ENCODE measurements at regions not wholly inside any gene's neighbourhood (a gene's known extent, or its start where the extent isn't known, plus 50 kb on each side); places are given as distances from the start of the nearest gene placed in this dataset.

DNA sequence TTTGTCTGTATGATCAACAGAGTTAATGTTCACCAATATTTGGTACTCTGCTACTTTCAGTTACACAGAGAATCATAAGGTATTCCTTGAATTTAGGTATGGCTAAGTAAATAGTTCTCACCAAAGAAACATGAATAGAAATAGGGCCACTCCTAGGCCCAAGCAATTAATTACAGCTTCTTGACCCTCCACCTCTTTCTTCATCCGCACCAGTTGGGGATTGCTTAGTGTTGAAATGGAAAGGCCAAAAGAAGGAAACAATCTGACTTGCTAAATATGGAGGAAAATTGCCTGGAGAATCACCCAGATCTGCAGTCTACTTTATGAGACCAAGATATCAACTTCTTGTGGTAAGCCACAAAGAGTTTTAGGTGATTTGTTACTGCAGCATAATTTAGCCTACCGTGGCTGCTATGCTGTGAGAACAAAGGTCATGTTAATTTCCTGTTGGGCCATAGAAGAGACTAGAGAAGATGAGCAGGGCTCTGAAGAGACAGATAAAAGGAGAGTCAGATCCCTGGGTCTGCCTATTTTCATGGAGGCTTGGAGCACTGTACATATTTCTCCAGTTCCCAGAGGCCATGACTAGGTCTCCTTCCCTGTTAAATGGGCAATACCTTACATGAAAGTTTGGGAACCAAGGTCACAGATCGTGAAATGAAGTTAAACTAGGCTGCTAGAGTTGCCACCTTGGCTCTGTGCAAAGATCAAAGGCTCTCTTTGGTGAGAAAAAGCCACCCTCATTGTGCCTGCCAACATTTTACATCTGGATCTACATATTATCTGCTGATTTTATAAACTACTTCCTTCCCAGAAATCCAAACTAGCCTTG lies 93.3 kb upstream of the GDF10 start:
- Histone ChIP-seq H3K4me3 (ENCODE audit: low read depth in 1 of 2, low read length in 2 of 2) (no peak overlapping the region), H3K27me3 (ENCODE audit: control insufficient read depth in 1 of 2, insufficient read depth in 2 of 2, low read length in 2 of 2) (no peaks in the 10 kb centered on the region), H3K4me1 (ENCODE audit: insufficient read depth, low read length) (no peaks in the 10 kb centered on the region), H3K9me3 (ENCODE audit: low read length) (no peaks in the 10 kb centered on the region), H3K36me3 (ENCODE audit: insufficient read depth, low read length) (no peaks in the 10 kb centered on the region), H3K27ac (ENCODE audit: low read depth, low read length) (no peak overlapping the region), H3K9ac (ENCODE audit: low read length) (no peak overlapping the region)

DNA sequence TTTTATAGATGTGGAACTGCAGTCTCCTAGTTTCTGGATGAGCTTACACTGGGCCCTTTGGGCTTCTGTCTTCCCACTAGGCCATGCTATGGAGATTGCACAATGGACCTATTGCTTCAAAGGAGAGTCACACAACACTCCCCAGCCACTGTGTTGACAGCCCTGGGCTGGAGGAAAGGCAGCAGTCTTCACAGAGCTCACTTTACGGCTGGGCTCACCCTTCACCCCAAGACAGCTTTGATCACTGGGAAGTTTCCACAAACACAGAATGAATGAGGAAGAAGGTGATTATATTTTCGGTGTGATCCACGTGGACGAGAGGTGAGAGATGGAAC lies 92.7 kb upstream of the GDF10 start:
- Histone ChIP-seq H3K9me3 (ENCODE audit: low read length) (no peaks in the 10 kb centered on the region), H3K4me3 (ENCODE audit: low read depth in 1 of 2, low read length in 2 of 2) (no peak overlapping the region), H3K27me3 (ENCODE audit: control insufficient read depth in 1 of 2, insufficient read depth in 2 of 2, low read length in 2 of 2) (no peaks in the 10 kb centered on the region), H3K4me1 (ENCODE audit: insufficient read depth, low read length) (no peaks in the 10 kb centered on the region), H3K9ac (ENCODE audit: low read length) (no peak overlapping the region), H3K27ac (ENCODE audit: low read depth, low read length) (no peak overlapping the region), H3K36me3 (ENCODE audit: insufficient read depth, low read length) (no peaks in the 10 kb centered on the region)

DNA sequence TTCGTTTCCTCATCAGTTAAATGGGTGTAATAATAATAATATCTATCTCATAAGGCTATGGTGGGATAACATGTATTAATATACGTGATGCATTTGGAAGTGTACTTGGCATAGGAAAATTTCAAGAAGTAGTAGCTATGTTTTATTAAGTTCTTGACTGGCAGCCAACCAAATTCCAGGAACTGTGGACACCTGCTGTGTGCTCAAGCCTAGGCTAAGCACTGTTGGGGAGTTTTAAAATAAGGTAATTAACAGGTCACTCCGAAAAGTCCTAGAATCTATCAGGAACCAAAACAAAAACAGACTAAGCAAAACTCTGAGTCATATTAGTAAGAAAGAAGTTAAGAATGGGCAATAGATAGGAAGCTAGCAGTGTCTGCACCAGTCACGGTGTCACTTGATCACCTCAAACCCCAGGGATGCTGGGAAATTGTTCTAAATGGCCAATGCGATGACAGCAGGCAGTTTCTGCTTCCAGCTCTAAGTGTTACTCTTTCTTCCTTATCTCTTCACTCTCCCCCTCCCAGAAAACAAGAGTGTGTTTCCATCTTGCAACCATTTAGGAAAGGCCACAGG lies 92.0 kb upstream of the GDF10 start:
- no peaks in the 10 kb centered on the region for H3K27me3 ChIP-seq (ENCODE audit: control insufficient read depth in 1 of 2, insufficient read depth in 2 of 2, low read length in 2 of 2)
- H3K4me1 ChIP-seq (ENCODE audit: insufficient read depth, low read length): no peaks in the 10 kb centered on the region
- H3K4me3 ChIP-seq (ENCODE audit: low read depth in 1 of 2, low read length in 2 of 2): no peak overlapping the region
- H3K27ac ChIP-seq (ENCODE audit: low read depth, low read length): no peak overlapping the region
- no peaks in the 10 kb centered on the region for H3K9me3 ChIP-seq (ENCODE audit: low read length)
- no peak overlapping the region for H3K9ac ChIP-seq (ENCODE audit: low read length)
- no peaks in the 10 kb centered on the region for H3K36me3 ChIP-seq (ENCODE audit: insufficient read depth, low read length)

DNA sequence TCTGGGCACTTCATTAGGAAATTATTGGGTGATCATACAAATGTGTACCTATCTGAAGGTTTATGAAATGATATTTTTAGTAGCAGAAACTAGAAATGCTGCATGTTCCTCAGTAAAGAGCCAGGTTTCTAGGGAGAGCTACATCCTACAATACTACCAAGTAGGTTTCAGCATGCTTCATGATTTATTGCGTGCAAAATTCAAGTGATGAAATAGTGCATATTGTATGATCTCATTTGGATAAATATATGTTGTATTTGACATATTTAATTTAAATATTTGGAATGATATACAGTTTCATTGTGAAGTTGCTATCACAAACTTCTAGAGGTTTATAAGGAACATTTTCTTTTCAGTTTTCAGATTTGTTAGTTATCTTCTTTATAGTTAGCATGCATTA lies 90.5 kb upstream of the GDF10 start:
- Histone ChIP-seq H3K27me3 (ENCODE audit: control insufficient read depth in 1 of 2, insufficient read depth in 2 of 2, low read length in 2 of 2) (no peaks in the 10 kb centered on the region), H3K4me1 (ENCODE audit: insufficient read depth, low read length) (no peaks in the 10 kb centered on the region), H3K36me3 (ENCODE audit: insufficient read depth, low read length) (no peaks in the 10 kb centered on the region), H3K9me3 (ENCODE audit: low read length) (no peaks in the 10 kb centered on the region), H3K4me3 (ENCODE audit: low read depth in 1 of 2, low read length in 2 of 2) (no peak overlapping the region), H3K9ac (ENCODE audit: low read length) (no peak overlapping the region), H3K27ac (ENCODE audit: low read depth, low read length) (no peak overlapping the region)

DNA sequence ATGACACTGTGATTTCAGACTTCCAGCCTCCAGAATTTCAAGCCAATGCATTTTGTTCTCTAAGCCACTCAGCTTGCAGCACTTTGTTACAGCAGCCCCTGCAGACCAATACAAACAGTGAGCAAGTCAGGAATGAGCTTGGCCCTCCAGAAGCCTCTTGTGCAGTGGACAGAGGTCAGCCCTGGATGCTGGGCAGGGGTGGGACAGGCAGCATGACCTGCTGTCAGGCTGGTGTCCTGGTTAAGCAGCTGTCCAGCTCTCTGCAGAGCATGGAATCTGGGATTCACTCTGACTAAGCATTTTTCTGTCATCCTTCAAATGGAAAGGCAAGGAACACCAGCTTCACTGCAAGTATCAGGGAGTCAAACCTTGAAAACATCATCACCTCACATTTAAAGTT lies 85.5 kb upstream of the GDF10 start:
- Histone ChIP-seq H3K9ac (ENCODE audit: low read length) (no peak overlapping the region), H3K27me3 (ENCODE audit: control insufficient read depth in 1 of 2, insufficient read depth in 2 of 2, low read length in 2 of 2) (no peaks in the 10 kb centered on the region), H3K4me1 (ENCODE audit: insufficient read depth, low read length) (no peaks in the 10 kb centered on the region), H3K36me3 (ENCODE audit: insufficient read depth, low read length) (no peaks in the 10 kb centered on the region), H3K9me3 (ENCODE audit: low read length) (no peaks in the 10 kb centered on the region), H3K27ac (ENCODE audit: low read depth, low read length) (no peak overlapping the region), H3K4me3 (ENCODE audit: low read depth in 1 of 2, low read length in 2 of 2) (no peak overlapping the region)

DNA sequence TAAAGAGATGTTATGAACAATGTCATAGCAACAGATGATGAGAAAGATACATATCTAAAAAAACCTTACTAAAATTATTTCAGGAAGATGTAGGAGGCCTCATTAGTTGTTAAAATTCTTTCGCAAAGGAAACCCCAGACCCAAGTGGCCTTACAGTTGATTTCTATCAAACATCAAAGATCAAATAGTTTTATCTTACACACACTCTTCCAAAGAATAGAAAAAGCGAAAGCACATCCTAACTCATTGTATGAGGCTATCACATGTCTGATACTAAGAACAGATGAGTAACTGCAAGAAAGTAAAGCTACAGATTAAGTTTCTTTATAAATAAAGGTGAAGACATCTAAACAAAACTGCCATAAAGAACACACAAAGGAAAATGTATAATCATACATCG lies 82.9 kb upstream of the GDF10 start:
- no peaks in the 10 kb centered on the region for H3K4me1 ChIP-seq (ENCODE audit: insufficient read depth, low read length)
- H3K4me3 ChIP-seq (ENCODE audit: low read depth in 1 of 2, low read length in 2 of 2): no peak overlapping the region
- H3K9me3 ChIP-seq (ENCODE audit: low read length): no peaks in the 10 kb centered on the region
- H3K36me3 ChIP-seq (ENCODE audit: insufficient read depth, low read length): no peaks in the 10 kb centered on the region
- no peak overlapping the region for H3K27ac ChIP-seq (ENCODE audit: low read depth, low read length)
- no peak overlapping the region for H3K9ac ChIP-seq (ENCODE audit: low read length)
- no peaks in the 10 kb centered on the region for H3K27me3 ChIP-seq (ENCODE audit: control insufficient read depth in 1 of 2, insufficient read depth in 2 of 2, low read length in 2 of 2)

DNA sequence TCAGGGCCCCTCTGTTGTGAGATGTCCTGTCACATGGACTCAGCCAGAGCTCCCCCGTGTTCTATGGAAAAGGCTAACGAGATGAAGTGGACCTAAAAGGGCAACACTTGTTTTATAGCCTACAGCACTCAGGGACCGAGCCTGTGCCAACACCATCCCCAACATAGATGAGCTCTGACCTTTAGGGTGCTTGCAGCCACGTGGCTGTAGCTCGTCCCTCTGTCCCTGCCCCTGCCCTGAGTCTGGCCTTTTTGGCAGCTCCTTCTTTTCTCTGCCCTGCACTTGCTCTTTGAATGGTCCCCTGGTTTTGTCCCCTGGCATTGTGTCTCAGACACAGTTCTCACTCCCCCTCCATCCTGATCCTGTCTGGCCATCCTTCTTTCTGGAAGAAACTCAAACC lies 81.2 kb upstream of the GDF10 start:
- Histone ChIP-seq H3K9me3 (ENCODE audit: low read length) (no peaks in the 10 kb centered on the region), H3K4me1 (ENCODE audit: insufficient read depth, low read length) (no peaks in the 10 kb centered on the region), H3K27me3 (ENCODE audit: control insufficient read depth in 1 of 2, insufficient read depth in 2 of 2, low read length in 2 of 2) (no peaks in the 10 kb centered on the region), H3K27ac (ENCODE audit: low read depth, low read length) (no peak overlapping the region), H3K9ac (ENCODE audit: low read length) (no peak overlapping the region), H3K4me3 (ENCODE audit: low read depth in 1 of 2, low read length in 2 of 2) (no peak overlapping the region), H3K36me3 (ENCODE audit: insufficient read depth, low read length) (no peaks in the 10 kb centered on the region)

DNA sequence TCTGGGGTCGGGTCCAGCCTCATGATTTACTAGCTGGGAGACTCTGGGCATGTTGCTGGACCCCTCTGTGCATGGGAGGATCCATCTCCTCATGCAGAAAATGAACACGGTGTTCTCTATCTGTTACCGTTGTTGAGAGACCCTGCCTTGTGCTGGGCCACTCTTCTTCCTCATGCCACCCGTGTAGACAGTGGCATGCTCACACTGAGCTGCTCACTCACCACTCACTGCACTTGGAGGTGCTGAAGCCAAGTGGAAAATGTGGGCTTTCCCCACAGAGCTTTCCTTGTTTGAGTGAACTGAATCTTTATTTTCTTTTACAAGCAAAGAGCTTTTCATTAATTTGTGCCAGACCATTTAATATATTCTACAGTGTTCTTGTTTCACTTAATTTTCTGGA lies 77.5 kb upstream of the GDF10 start:
- H3K4me1 ChIP-seq (ENCODE audit: insufficient read depth, low read length): no peaks in the 10 kb centered on the region
- no peaks in the 10 kb centered on the region for H3K9me3 ChIP-seq (ENCODE audit: low read length)
- H3K27ac ChIP-seq (ENCODE audit: low read depth, low read length): no peak overlapping the region
- H3K4me3 ChIP-seq (ENCODE audit: low read depth in 1 of 2, low read length in 2 of 2): no peak overlapping the region
- H3K9ac ChIP-seq (ENCODE audit: low read length): no peak overlapping the region
- H3K36me3 ChIP-seq (ENCODE audit: insufficient read depth, low read length): no peaks in the 10 kb centered on the region
- H3K27me3 ChIP-seq (ENCODE audit: control insufficient read depth in 1 of 2, insufficient read depth in 2 of 2, low read length in 2 of 2): no peaks in the 10 kb centered on the region

DNA sequence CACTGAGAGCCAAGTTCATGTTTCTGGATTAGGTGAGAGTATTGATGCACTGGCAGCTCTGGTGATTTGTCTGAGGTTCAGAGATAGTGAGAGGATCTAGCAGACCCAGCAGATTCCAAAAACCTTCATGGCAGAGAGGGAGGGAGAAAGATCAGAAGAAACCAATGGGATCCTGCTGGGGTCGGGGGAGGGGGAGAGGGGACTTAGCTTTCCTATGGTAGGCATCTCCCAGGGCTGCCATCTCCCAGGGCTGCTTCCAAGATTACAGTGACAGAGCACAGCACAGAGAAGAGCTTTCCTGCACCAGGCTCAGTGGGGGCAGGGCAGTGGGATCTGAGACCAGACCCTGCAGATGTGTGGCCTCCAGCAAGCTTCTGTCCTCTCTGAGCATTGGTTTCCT lies 76.8 kb upstream of the GDF10 start:
- no peak overlapping the region for H3K27ac ChIP-seq (ENCODE audit: low read depth, low read length)
- no peaks in the 10 kb centered on the region for H3K36me3 ChIP-seq (ENCODE audit: insufficient read depth, low read length)
- no peaks in the 10 kb centered on the region for H3K27me3 ChIP-seq (ENCODE audit: control insufficient read depth in 1 of 2, insufficient read depth in 2 of 2, low read length in 2 of 2)
- H3K4me3 ChIP-seq (ENCODE audit: low read depth in 1 of 2, low read length in 2 of 2): no peak overlapping the region
- H3K9ac ChIP-seq (ENCODE audit: low read length): no peak overlapping the region
- no peaks in the 10 kb centered on the region for H3K9me3 ChIP-seq (ENCODE audit: low read length)
- H3K4me1 ChIP-seq (ENCODE audit: insufficient read depth, low read length): no peaks in the 10 kb centered on the region

DNA sequence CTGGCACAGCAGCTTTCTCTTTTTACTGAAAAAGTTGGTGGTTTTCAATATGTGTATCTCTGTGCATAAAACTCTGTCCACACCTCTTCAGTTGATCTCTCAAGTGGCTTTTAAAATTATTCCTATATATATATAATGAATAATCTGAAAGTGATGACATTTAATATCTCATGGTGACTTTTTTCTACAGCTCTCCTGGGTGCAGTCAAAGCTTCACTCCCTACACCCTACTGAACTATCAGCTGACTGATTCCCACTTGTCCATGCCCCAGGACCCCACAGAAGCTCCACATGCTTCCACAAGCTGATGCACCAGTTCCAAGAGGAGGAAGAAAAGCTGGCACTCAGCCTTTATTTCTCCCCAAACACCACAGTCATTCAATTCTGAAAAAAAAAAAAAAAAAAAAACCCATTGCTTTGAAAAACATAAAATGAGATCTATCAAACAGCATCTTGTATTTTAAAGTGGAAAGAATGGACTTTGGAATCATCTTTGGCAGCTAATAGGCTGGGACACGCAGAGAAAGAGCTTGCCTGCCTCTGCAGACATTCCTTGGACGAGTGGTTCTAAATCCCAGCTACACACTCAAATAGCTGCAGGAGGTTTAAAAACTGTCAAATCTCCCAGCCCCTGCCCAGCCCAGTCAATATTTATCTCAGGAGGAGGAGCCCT lies 75.3 kb upstream of the GDF10 start:
- Histone ChIP-seq H3K4me1 (ENCODE audit: insufficient read depth, low read length) (no peaks in the 10 kb centered on the region), H3K4me3 (ENCODE audit: low read depth in 1 of 2, low read length in 2 of 2) (no peak overlapping the region), H3K27ac (ENCODE audit: low read depth, low read length) (no peak overlapping the region), H3K9ac (ENCODE audit: low read length) (no peak overlapping the region), H3K27me3 (ENCODE audit: control insufficient read depth in 1 of 2, insufficient read depth in 2 of 2, low read length in 2 of 2) (no peaks in the 10 kb centered on the region), H3K36me3 (ENCODE audit: insufficient read depth, low read length) (no peaks in the 10 kb centered on the region), H3K9me3 (ENCODE audit: low read length) (no peaks in the 10 kb centered on the region)

DNA sequence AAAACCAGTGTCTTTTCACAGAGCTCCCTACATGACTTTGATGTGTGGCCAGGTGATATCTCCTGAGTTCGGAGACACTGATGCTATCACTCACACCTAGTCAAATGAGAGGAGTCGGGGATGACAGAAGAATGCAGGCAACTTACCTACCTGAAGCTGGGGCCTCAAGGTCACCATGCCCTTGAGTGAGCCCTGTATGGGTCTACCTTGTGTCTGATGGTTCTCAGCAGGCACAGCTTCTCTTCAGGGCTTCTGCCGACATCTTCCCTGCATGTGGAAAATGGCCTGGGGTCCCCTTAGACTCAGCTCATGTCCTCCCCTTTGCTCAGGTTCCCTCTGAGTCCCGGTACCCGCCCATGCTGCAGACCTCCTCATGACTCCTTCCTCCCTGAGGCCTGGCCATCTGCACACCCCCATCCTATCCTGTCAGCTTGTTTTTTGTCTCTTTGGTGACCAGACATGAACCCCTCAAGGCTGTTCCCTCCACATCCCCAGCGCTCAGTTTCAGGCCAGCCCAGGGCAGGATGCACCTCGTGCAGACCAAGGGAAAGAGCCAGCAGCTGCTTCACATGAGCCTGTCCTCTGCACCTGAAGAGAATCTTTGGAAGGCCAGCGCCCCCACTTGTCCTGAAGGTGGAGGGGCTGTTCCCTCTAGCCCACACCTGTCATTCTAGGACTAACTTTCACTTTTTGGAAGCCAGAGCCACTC lies 74.6 kb upstream of the GDF10 start:
- Histone ChIP-seq H3K4me1 (ENCODE audit: insufficient read depth, low read length) (no peaks in the 10 kb centered on the region), H3K27me3 (ENCODE audit: control insufficient read depth in 1 of 2, insufficient read depth in 2 of 2, low read length in 2 of 2) (no peaks in the 10 kb centered on the region), H3K4me3 (ENCODE audit: low read depth in 1 of 2, low read length in 2 of 2) (no peak overlapping the region), H3K9ac (ENCODE audit: low read length) (no peak overlapping the region), H3K27ac (ENCODE audit: low read depth, low read length) (no peak overlapping the region), H3K36me3 (ENCODE audit: insufficient read depth, low read length) (no peaks in the 10 kb centered on the region), H3K9me3 (ENCODE audit: low read length) (no peaks in the 10 kb centered on the region)
